ENCODE measurements at regions not wholly inside any gene's neighbourhood (a gene's known extent, or its start where the extent isn't known, plus 50 kb on each side); places are given as distances from the start of the nearest gene placed in this dataset.

- H3K9me3 ChIP-seq (ENCODE audit: control insufficient read depth, insufficient read depth, low read depth, low read length) = no peaks in the 10 kb centered on the region
- no peak overlapping the region for H3K4me3 ChIP-seq (ENCODE audit: low read depth, low read length)
- no peak overlapping the region for H3K27ac ChIP-seq (ENCODE audit: low read depth, low read length)
- no peaks in the 10 kb centered on the region for H3K27me3 ChIP-seq (ENCODE audit: control insufficient read depth, insufficient read depth, low read length)
- no peak overlapping the region for H3K9ac ChIP-seq (ENCODE audit: low read length)
- H3K36me3 ChIP-seq (ENCODE audit: control insufficient read depth, insufficient read depth, low read length) = no peaks in the 10 kb centered on the region
- peaks cover 5% of the 10 kb centered on the region for H3K4me1 ChIP-seq (ENCODE audit: control insufficient read depth, insufficient read depth, low read length)
Measured at GRCh38 chr2:183490489-183490888, 366.2 kb downstream of the NUP35 start.

GRCh38 chr2:183490914-183491313, 366.7 kb downstream of the NUP35 start:
- H3K4me1 ChIP-seq (ENCODE audit: control insufficient read depth, insufficient read depth, low read length) = peaks cover 9% of the 10 kb centered on the region
- H3K36me3 ChIP-seq (ENCODE audit: control insufficient read depth, insufficient read depth, low read length) = no peaks in the 10 kb centered on the region
- no peak overlapping the region for H3K27ac ChIP-seq (ENCODE audit: low read depth, low read length)
- no peaks in the 10 kb centered on the region for H3K27me3 ChIP-seq (ENCODE audit: control insufficient read depth, insufficient read depth, low read length)
- H3K4me3 ChIP-seq (ENCODE audit: low read depth, low read length) = no peak overlapping the region
- no peaks in the 10 kb centered on the region for H3K9me3 ChIP-seq (ENCODE audit: control insufficient read depth, insufficient read depth, low read depth, low read length)
- H3K9ac ChIP-seq (ENCODE audit: low read length) = no peak overlapping the region

GRCh38 chr2:183493040-183493439, 368.8 kb downstream of the NUP35 start:
- Histone ChIP-seq H3K27me3 (ENCODE audit: control insufficient read depth, insufficient read depth, low read length) (no peaks in the 10 kb centered on the region), H3K4me3 (ENCODE audit: low read depth, low read length) (no peak overlapping the region), H3K27ac (ENCODE audit: low read depth, low read length) (no peak overlapping the region), H3K36me3 (ENCODE audit: control insufficient read depth, insufficient read depth, low read length) (no peaks in the 10 kb centered on the region), H3K9me3 (ENCODE audit: control insufficient read depth, insufficient read depth, low read depth, low read length) (no peaks in the 10 kb centered on the region), H3K4me1 (ENCODE audit: control insufficient read depth, insufficient read depth, low read length) (peaks cover 9% of the 10 kb centered on the region), H3K9ac (ENCODE audit: low read length) (no peak overlapping the region)

- no peaks in the 10 kb centered on the region for H3K9me3 ChIP-seq (ENCODE audit: control insufficient read depth, insufficient read depth, low read depth, low read length)
- no peak overlapping the region for H3K9ac ChIP-seq (ENCODE audit: low read length)
- H3K36me3 ChIP-seq (ENCODE audit: control insufficient read depth, insufficient read depth, low read length) = no peaks in the 10 kb centered on the region
- H3K27me3 ChIP-seq (ENCODE audit: control insufficient read depth, insufficient read depth, low read length) = no peaks in the 10 kb centered on the region
- peaks cover 9% of the 10 kb centered on the region for H3K4me1 ChIP-seq (ENCODE audit: control insufficient read depth, insufficient read depth, low read length)
- H3K27ac ChIP-seq (ENCODE audit: low read depth, low read length) = no peak overlapping the region
- no peak overlapping the region for H3K4me3 ChIP-seq (ENCODE audit: low read depth, low read length)
Measured at GRCh38 chr2:183495079-183495478, 370.8 kb downstream of the NUP35 start.

GRCh38 chr2:183495589-183496267, 371.5 kb downstream of the NUP35 start:
- Histone ChIP-seq H3K27ac (ENCODE audit: low read depth, low read length) (no peak overlapping the region), H3K4me3 (ENCODE audit: low read depth, low read length) (no peak overlapping the region)

GRCh38 chr2:183497861-183498260, 373.6 kb downstream of the NUP35 start:
- Histone ChIP-seq H3K27ac (ENCODE audit: low read depth, low read length) (no peak overlapping the region), H3K36me3 (ENCODE audit: control insufficient read depth, insufficient read depth, low read length) (no peaks in the 10 kb centered on the region), H3K4me3 (ENCODE audit: low read depth, low read length) (no peak overlapping the region), H3K9ac (ENCODE audit: low read length) (no peak overlapping the region), H3K4me1 (ENCODE audit: control insufficient read depth, insufficient read depth, low read length) (peaks cover 9% of the 10 kb centered on the region), H3K9me3 (ENCODE audit: control insufficient read depth, insufficient read depth, low read depth, low read length) (peaks cover 5% of the 10 kb centered on the region; the same call in 1 of the 2 replicates), H3K27me3 (ENCODE audit: control insufficient read depth, insufficient read depth, low read length) (no peaks in the 10 kb centered on the region)

More at GRCh38 chr2:183495589-183496267, 371.5 kb downstream of the NUP35 start:
- no peaks in the 10 kb centered on the region for H3K9me3 ChIP-seq (ENCODE audit: control insufficient read depth, insufficient read depth, low read depth, low read length)
- H3K9ac ChIP-seq (ENCODE audit: low read length) = no peak overlapping the region
- peaks cover 9% of the 10 kb centered on the region for H3K4me1 ChIP-seq (ENCODE audit: control insufficient read depth, insufficient read depth, low read length)
- no peaks in the 10 kb centered on the region for H3K36me3 ChIP-seq (ENCODE audit: control insufficient read depth, insufficient read depth, low read length)
- no peaks in the 10 kb centered on the region for H3K27me3 ChIP-seq (ENCODE audit: control insufficient read depth, insufficient read depth, low read length)

GRCh38 chr2:183505911-183506310, 381.7 kb downstream of the NUP35 start:
- no peak overlapping the region for H3K9ac ChIP-seq (ENCODE audit: low read length)
- H3K36me3 ChIP-seq (ENCODE audit: control insufficient read depth, insufficient read depth, low read length) = no peaks in the 10 kb centered on the region; the same call in 1 of the 2 replicates
- H3K4me3 ChIP-seq (ENCODE audit: low read depth, low read length) = no peak overlapping the region
- no peak overlapping the region for H3K27ac ChIP-seq (ENCODE audit: low read depth, low read length)
- H3K4me1 ChIP-seq (ENCODE audit: control insufficient read depth, insufficient read depth, low read length) = no peaks in the 10 kb centered on the region
- H3K9me3 ChIP-seq (ENCODE audit: control insufficient read depth, insufficient read depth, low read depth, low read length) = peaks cover 20% of the 10 kb centered on the region
- H3K27me3 ChIP-seq (ENCODE audit: control insufficient read depth, insufficient read depth, low read length) = no peaks in the 10 kb centered on the region

GRCh38 chr2:183511154-183511553, 386.9 kb downstream of the NUP35 start:
- peaks cover 19% of the 10 kb centered on the region for H3K9me3 ChIP-seq (ENCODE audit: control insufficient read depth, insufficient read depth, low read depth, low read length)
- H3K4me1 ChIP-seq (ENCODE audit: control insufficient read depth, insufficient read depth, low read length) = no peaks in the 10 kb centered on the region
- H3K9ac ChIP-seq (ENCODE audit: low read length) = no peak overlapping the region
- no peaks in the 10 kb centered on the region for H3K27me3 ChIP-seq (ENCODE audit: control insufficient read depth, insufficient read depth, low read length)
- H3K36me3 ChIP-seq (ENCODE audit: control insufficient read depth, insufficient read depth, low read length) = no peaks in the 10 kb centered on the region; the same call in 1 of the 2 replicates
- H3K27ac ChIP-seq (ENCODE audit: low read depth, low read length) = no peak overlapping the region
- H3K4me3 ChIP-seq (ENCODE audit: low read depth, low read length) = no peak overlapping the region

- Histone ChIP-seq H3K27ac (ENCODE audit: low read depth, low read length) (no peak overlapping the region), H3K9ac (ENCODE audit: low read length) (no peak overlapping the region), H3K4me1 (ENCODE audit: control insufficient read depth, insufficient read depth, low read length) (no peaks in the 10 kb centered on the region), H3K27me3 (ENCODE audit: control insufficient read depth, insufficient read depth, low read length) (no peaks in the 10 kb centered on the region), H3K9me3 (ENCODE audit: control insufficient read depth, insufficient read depth, low read depth, low read length) (no peaks in the 10 kb centered on the region), H3K36me3 (ENCODE audit: control insufficient read depth, insufficient read depth, low read length) (no peaks in the 10 kb centered on the region), H3K4me3 (ENCODE audit: low read depth, low read length) (no peak overlapping the region)
Measured at GRCh38 chr2:183519371-183520056, 395.3 kb downstream of the NUP35 start.

GRCh38 chr2:183521911-183522310, 397.7 kb downstream of the NUP35 start:
- Histone ChIP-seq H3K4me1 (ENCODE audit: control insufficient read depth, insufficient read depth, low read length) (no peaks in the 10 kb centered on the region), H3K9ac (ENCODE audit: low read length) (no peak overlapping the region), H3K27me3 (ENCODE audit: control insufficient read depth, insufficient read depth, low read length) (no peaks in the 10 kb centered on the region), H3K4me3 (ENCODE audit: low read depth, low read length) (no peak overlapping the region), H3K36me3 (ENCODE audit: control insufficient read depth, insufficient read depth, low read length) (no peaks in the 10 kb centered on the region), H3K27ac (ENCODE audit: low read depth, low read length) (no peak overlapping the region), H3K9me3 (ENCODE audit: control insufficient read depth, insufficient read depth, low read depth, low read length) (no peaks in the 10 kb centered on the region)

GRCh38 chr2:183522489-183523266, 398.4 kb downstream of the NUP35 start:
- no peak overlapping the region for H3K9ac ChIP-seq (ENCODE audit: low read length)
- H3K27me3 ChIP-seq (ENCODE audit: control insufficient read depth, insufficient read depth, low read length) = no peaks in the 10 kb centered on the region
- peaks cover 1% of the 10 kb centered on the region; the same call in 1 of the 2 replicates for H3K36me3 ChIP-seq (ENCODE audit: control insufficient read depth, insufficient read depth, low read length)
- H3K27ac ChIP-seq (ENCODE audit: low read depth, low read length) = no peak overlapping the region
- peaks cover 2% of the 10 kb centered on the region; the same call in 1 of the 2 replicates for H3K9me3 ChIP-seq (ENCODE audit: control insufficient read depth, insufficient read depth, low read depth, low read length)
- no peaks in the 10 kb centered on the region for H3K4me1 ChIP-seq (ENCODE audit: control insufficient read depth, insufficient read depth, low read length)
- no peak overlapping the region for H3K4me3 ChIP-seq (ENCODE audit: low read depth, low read length)
